ENCODE measurements at regions not wholly inside any gene's neighbourhood (a gene's known extent, or its start where the extent isn't known, plus 50 kb on each side); places are given as distances from the start of the nearest gene placed in this dataset.

- no peak for DNase-seq
These were observed 1183.0 kb upstream of the CDH18 start for GRCh38 chr5:21171038-21171437.

- DNase-seq: no peak
These were observed 1180.6 kb upstream of the CDH18 start for GRCh38 chr5:21168557-21168956.

GRCh38 chr5:21165344-21165743 lies 1177.3 kb upstream of the CDH18 start:
- DNase-seq: no peak

DNA sequence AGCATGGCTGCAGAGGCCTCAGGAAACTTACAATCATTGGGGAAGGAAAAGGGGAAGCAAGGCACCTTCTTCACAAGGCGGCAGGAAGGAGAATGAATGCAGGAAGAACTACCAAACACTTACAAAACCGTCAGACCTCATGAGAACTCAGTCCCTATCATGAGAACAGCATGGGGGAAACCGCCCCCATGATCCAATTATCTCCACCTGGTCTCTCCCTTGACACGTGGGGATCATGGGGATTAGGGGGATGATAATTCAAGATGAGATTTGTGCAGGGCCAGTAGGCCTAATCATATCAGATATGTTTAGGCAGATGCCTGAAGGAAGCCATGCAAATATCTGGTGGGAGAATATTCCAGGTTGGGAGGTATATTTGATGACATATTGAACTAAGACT lies 1176.4 kb upstream of the CDH18 start:
- DNase-seq: no peak

DNA sequence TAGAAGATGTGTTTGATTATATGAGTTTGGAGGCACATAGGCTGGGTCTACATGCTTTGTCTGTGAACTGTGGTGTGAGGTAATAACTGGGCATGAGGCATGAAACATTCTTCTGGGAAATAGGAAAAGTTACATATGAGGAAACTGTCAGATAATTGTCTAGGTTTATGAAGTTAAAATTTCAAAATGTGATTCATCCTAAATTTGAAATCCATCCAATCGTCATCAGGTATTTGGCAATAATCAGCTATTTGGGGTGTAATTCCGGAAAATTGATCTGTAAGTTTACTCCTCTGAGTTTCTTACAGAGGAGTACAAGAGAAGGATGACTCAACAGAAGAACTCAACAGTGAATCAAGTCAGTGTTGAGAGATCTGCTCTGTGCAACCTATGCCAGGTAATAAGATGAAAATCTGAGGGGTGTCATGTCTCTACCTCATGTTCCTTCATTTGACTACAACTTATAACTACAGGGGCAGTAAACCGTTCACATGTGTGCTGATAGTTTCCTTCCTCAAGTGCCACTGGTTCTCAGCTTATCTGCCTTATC lies 1171.6 kb upstream of the CDH18 start:
- no peak for DNase-seq

DNA sequence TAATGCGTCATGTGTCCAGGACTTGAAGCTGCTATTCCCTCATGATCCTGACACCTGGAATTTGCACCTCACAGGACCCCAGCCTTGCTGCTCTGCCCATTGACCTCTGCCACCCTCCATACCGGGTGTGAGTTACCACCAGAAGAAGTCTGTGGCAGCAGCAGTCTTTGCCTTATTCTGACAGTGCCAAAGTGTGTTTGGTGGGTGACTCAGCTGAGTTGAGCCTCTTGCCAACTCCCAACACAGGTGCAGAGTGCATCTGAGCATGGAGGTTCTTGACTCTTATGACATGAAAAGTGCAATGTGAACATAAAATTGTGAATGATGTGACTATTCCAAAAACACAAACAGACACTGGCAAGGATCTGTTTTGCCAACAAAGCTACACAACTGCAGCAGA lies 1166.5 kb upstream of the CDH18 start:
- no peak for DNase-seq

DNA sequence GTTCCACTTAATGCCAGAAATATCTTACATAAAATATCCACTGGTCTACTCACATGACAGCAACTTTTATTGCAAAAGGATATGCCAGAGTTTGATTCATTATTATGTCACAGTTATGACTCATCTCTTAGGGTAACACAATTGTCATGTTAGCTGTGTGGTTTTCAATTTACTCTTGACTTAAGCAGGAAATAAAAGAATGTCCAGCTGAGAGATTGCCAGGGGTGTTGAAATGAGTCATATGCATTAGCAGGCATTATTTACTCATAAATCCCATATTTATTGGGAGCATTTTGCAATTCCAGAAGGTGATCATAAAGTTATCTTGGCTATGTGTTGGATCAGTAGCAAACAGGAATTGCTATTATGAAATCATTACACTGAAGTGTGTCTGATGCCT lies 1164.6 kb upstream of the CDH18 start:
- DNase-seq: no peak

- no peak for DNase-seq
These were observed 1157.4 kb upstream of the CDH18 start for GRCh38 chr5:21145376-21145775.

DNA sequence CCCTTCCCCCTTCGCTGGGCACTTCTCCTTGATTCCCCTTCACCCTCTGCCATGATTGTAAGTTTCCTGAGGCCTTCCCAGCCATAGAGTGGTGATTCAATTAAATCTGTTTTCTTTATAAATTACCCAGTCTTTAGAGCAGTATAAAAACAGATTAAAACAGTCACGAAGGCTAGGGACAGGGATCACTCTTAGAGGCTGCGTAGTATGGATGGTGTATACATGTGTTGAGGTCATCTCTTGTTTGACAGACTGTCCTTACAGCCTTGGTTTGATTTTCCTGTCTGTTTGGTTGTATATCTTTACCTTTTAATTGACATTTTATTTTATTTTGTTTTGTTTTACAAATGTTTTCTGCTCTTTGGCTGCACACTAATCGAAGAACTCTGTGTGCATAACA lies 1155.7 kb upstream of the CDH18 start:
- no peak for DNase-seq

GRCh38 chr5:21142791-21143190 lies 1154.8 kb upstream of the CDH18 start:
- DNase-seq: no peak

GRCh38 chr5:21140987-21141386 lies 1153.0 kb upstream of the CDH18 start:
- DNase-seq: no peak

DNA sequence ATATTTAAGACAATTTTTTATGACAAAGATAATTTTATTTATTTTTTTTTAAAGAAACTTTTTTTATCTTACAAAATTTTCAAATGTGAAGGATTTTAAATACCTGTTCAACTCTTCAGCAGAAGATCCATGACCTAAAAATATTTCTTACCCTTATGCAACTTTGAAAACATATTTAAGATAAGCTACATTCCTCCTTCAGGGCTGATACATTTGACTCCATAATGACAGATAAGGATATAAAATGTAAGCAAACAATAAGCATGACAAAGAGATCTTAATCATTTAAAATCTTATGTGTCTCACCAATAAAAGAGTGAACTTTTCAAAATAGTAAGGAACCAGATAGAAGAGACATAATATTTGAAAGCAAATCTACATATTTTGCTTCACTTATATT lies 1138.2 kb upstream of the CDH18 start:
- DNase-seq: no peak

GRCh38 chr5:21125238-21125983 lies 1137.4 kb upstream of the CDH18 start:
- no peak for DNase-seq

- no peak for DNase-seq
These were observed 1133.2 kb upstream of the CDH18 start for GRCh38 chr5:21121213-21121612.

- no peak for DNase-seq
These were observed 1109.7 kb upstream of the CDH18 start for GRCh38 chr5:21097661-21098060.

GRCh38 chr5:21094619-21095018 lies 1106.6 kb upstream of the CDH18 start:
- no peak for DNase-seq

- DNase-seq: no peak
These were observed 1099.8 kb upstream of the CDH18 start for GRCh38 chr5:21087766-21088165.

DNA sequence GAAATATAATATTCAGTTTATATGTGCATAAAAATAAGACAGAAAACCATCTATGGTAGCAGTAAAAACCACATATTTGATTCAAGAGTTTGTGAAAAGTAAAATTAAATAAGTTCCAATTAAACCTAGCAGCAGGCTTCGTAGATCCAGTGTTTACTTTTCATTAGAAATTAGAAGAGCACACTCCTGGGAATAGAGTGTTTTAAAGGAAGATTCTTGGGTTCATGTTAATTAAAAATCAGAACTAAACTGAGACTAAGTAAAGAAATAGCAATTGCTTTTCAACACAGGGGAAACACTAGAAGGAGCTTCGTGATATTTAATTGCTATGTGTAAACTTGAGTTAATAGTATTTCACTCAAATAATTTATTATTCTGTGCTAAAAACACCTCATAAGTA lies 1097.8 kb upstream of the CDH18 start:
- DNase-seq: no peak

- DNase-seq: no peak
These were observed 1084.0 kb upstream of the CDH18 start for GRCh38 chr5:21071986-21072385.

DNA sequence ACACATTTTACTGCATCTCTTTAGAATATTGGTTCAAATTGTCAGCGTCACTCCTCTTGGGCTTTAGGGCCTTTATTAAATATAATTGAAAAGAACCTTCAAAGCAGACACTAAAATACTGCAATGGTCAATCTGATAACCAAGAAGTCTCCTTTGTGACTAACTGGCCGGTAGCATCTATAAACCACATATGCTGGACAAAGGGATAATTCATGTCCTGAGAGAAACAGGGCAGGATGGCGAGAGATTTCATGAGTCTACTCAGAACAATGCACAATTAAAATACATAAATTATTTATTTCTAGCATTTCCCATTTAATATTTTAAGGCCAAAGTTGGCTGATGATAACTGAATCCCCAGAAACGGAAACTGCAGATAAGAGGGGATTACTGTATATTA lies 1083.4 kb upstream of the CDH18 start:
- DNase-seq: no peak

DNA sequence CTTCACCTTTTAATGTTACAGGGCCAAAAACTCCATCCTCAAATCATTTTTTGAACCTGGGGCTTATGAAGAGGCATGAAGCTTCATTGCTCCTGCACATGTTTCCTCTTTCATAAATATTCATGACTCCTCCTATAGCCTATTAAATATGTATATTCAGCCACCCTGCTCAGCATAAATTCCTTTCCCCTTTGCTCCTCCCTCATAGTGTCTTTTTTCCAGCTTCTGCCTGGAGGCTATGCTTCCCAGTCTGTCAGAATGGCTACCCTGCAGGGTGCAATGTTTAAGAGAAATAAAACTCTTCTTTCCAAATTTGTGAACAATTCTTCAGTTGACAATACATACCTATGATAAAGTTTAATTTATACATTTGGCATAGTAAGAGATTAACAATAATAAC lies 1082.9 kb upstream of the CDH18 start:
- no peak for DNase-seq

DNA sequence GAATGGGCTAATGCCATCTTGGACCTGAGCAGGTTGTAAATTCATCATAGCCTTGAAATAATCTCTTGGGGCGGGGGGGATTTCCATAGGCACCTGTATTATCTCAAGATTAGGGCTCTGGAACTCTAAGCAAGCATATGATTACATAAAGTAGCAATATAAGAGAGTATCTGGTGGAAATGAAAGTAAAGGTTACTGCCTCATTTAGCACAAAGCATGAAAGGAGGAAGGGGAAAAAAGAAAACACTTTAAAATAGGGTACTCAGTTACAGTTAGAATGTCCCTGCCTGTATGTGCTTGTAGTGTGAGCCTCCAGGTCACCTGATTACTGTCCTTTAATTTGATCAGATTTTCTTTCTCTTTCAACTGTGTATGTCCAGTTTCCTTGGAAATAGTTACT lies 1079.7 kb upstream of the CDH18 start:
- no peak for DNase-seq

- no peak for DNase-seq
These were observed 1075.1 kb upstream of the CDH18 start for GRCh38 chr5:21063146-21063545.

DNA sequence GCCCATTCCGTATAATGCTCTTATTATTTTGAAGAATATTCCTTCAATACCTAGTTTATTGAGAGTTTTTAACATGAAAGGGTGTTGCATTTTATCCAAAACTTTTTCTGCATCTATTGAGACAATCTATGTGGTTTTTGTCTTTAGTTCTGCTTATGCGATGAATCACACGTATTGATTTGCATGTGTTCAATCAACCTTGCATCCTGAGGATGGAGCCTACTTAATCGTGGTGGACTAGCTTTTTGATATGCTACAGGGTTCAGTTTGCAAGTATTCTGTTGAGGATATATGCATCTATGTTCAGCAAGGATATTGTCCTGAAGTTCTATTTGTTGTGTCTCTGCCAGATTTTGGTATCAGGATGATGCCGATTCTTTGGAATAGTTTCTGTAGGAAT lies 1070.3 kb upstream of the CDH18 start:
- DNase-seq: no peak
